ENCODE measurements at regions not wholly inside any gene's neighbourhood (a gene's known extent, or its start where the extent isn't known, plus 50 kb on each side); places are given as distances from the start of the nearest gene placed in this dataset.

DNA sequence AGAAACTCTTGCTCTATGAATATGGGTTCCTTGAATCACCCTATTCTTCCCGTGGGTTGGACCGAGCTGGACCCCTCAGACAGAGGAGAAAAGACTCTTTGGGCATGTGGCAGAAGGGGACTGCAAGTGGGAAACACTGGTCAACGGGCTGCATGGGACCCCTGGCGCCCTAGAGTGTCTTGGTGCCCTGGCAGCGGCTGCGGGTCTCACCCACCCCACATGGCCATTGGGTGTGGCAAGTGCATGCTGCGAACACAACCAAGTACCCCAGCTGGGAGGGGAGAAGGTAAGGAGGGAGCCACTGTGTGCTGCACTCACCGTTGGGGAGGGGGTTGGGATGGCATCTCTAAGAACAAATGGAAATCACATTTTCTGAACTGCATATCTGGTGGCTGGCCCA lies 438.8 kb upstream of the EYS start:
- DNase-seq (ENCODE audit: low spot score) = no peak
- Histone ChIP-seq H4K91ac (ENCODE audit: low read depth, low read length, poor library complexity) (no peak overlapping the region), H4K8ac (ENCODE audit: low read depth, low read length) (no peak overlapping the region), H2BK12ac (ENCODE audit: low read length) (no peak overlapping the region), H2BK120ac (ENCODE audit: low read depth, low read length) (no peak overlapping the region), H3K14ac (ENCODE audit: low read length) (no peak overlapping the region), H3K27me3 (ENCODE audit: control insufficient read depth in 3 of 3, insufficient read depth in 3 of 3, low read depth in 1 of 3, low read length in 3 of 3) (no peaks in the 10 kb centered on the region), H3K18ac (ENCODE audit: low read length) (no peak overlapping the region), H3K4ac (ENCODE audit: low read length) (no peak overlapping the region), H2AFZ (ENCODE audit: low read length) (no peak overlapping the region), H3K4me1 (ENCODE audit: control insufficient read depth in 2 of 2, insufficient read depth in 1 of 2, low read depth in 1 of 2, low read length in 2 of 2) (no peaks in the 10 kb centered on the region), H2BK5ac (ENCODE audit: low read length) (no peak overlapping the region), H2BK15ac (ENCODE audit: low read length) (no peak overlapping the region), H3K79me1 (ENCODE audit: low read depth, low read length) (no peaks in the 10 kb centered on the region), H3K23ac (ENCODE audit: low read depth, low read length, poor library complexity) (no peak overlapping the region), H3K36me3 (replicated peaks in 1 of 2; ENCODE audit: control insufficient read depth in 2 of 2, insufficient read depth in 2 of 2, low read length in 2 of 2) (no peaks in the 10 kb centered on the region), H3K4me2 (ENCODE audit: insufficient read depth, low read length, poor library complexity, severe bottlenecking) (no peak overlapping the region), H3K9me3 (replicated peaks in 1 of 2; ENCODE audit: control insufficient read depth in 2 of 2, insufficient read depth in 1 of 2, low read depth in 1 of 2, low read length in 2 of 2) (peaks cover 0 to 4% of the 10 kb centered on the region in 2 donors), H3K9ac (ENCODE audit: low read depth, low read length, poor library complexity) (no peak overlapping the region), H3K4me3 (ENCODE audit: low read length in 2 of 2) (peak overlapping the region in 1 of 2 donors; percentile 63), H3K27ac (replicated peaks; ENCODE audit: low read length) (no peak overlapping the region), H2AK5ac (ENCODE audit: low read depth, low read length) (no peak overlapping the region)
- WGBS, 2 donors (ENCODE audit: extremely low coverage in 2 of 2, insufficient read length in 2 of 2, insufficient replicate concordance in 1 of 2) = no CpG with 5 or more reads among the region's 8 CpGs

GRCh38 chr6:66134021-66134420 lies 427.0 kb upstream of the EYS start:
- Histone ChIP-seq H3K36me3 (replicated peaks in 1 of 2; ENCODE audit: control insufficient read depth in 2 of 2, insufficient read depth in 2 of 2, low read length in 2 of 2) (no peaks in the 10 kb centered on the region), H2BK120ac (ENCODE audit: low read depth, low read length) (no peak overlapping the region), H3K4ac (ENCODE audit: low read length) (no peak overlapping the region), H2AK5ac (ENCODE audit: low read depth, low read length) (no peak overlapping the region), H3K23ac (ENCODE audit: low read depth, low read length, poor library complexity) (no peak overlapping the region), H3K4me3 (ENCODE audit: low read length in 2 of 2) (no peak overlapping the region), H3K14ac (ENCODE audit: low read length) (no peak overlapping the region), H3K9ac (ENCODE audit: low read depth, low read length, poor library complexity) (no peak overlapping the region), H3K9me3 (replicated peaks in 1 of 2; ENCODE audit: control insufficient read depth in 2 of 2, insufficient read depth in 1 of 2, low read depth in 1 of 2, low read length in 2 of 2) (peaks cover 0 to 9% of the 10 kb centered on the region in 2 donors), H3K79me1 (ENCODE audit: low read depth, low read length) (no peaks in the 10 kb centered on the region), H3K27me3 (ENCODE audit: control insufficient read depth in 3 of 3, insufficient read depth in 3 of 3, low read depth in 1 of 3, low read length in 3 of 3) (no peaks in the 10 kb centered on the region), H2BK12ac (ENCODE audit: low read length) (no peak overlapping the region), H2BK5ac (ENCODE audit: low read length) (no peak overlapping the region), H4K8ac (ENCODE audit: low read depth, low read length) (no peak overlapping the region), H2BK15ac (ENCODE audit: low read length) (no peak overlapping the region), H3K4me1 (ENCODE audit: control insufficient read depth in 2 of 2, insufficient read depth in 1 of 2, low read depth in 1 of 2, low read length in 2 of 2) (peaks cover 0 to 5% of the 10 kb centered on the region in 2 donors), H3K4me2 (ENCODE audit: insufficient read depth, low read length, poor library complexity, severe bottlenecking) (no peak overlapping the region), H3K27ac (replicated peaks; ENCODE audit: low read length) (no peak overlapping the region), H4K91ac (ENCODE audit: low read depth, low read length, poor library complexity) (no peak overlapping the region), H2AFZ (ENCODE audit: low read length) (no peak overlapping the region), H3K18ac (ENCODE audit: low read length) (no peak overlapping the region)
- no peak for DNase-seq (ENCODE audit: low spot score)
- no CpG with 5 or more reads among the region's 2 CpGs for WGBS, 2 donors (ENCODE audit: extremely low coverage in 2 of 2, insufficient read length in 2 of 2, insufficient replicate concordance in 1 of 2)

GRCh38 chr6:66128656-66129055 lies 421.6 kb upstream of the EYS start:
- Histone ChIP-seq H2AFZ (ENCODE audit: low read length) (no peak overlapping the region), H3K4ac (ENCODE audit: low read length) (no peak overlapping the region), H3K27me3 (ENCODE audit: control insufficient read depth in 3 of 3, insufficient read depth in 3 of 3, low read depth in 1 of 3, low read length in 3 of 3) (no peaks in the 10 kb centered on the region), H4K91ac (ENCODE audit: low read depth, low read length, poor library complexity) (no peak overlapping the region), H3K27ac (replicated peaks; ENCODE audit: low read length) (no peak overlapping the region), H3K18ac (ENCODE audit: low read length) (no peak overlapping the region), H3K14ac (ENCODE audit: low read length) (no peak overlapping the region), H2BK15ac (ENCODE audit: low read length) (no peak overlapping the region), H3K79me1 (ENCODE audit: low read depth, low read length) (no peaks in the 10 kb centered on the region), H3K9ac (ENCODE audit: low read depth, low read length, poor library complexity) (no peak overlapping the region), H3K23ac (ENCODE audit: low read depth, low read length, poor library complexity) (no peak overlapping the region), H4K8ac (ENCODE audit: low read depth, low read length) (no peak overlapping the region), H2BK120ac (ENCODE audit: low read depth, low read length) (no peak overlapping the region), H2AK5ac (ENCODE audit: low read depth, low read length) (no peak overlapping the region), H3K36me3 (replicated peaks in 1 of 2; ENCODE audit: control insufficient read depth in 2 of 2, insufficient read depth in 2 of 2, low read length in 2 of 2) (no peaks in the 10 kb centered on the region), H3K9me3 (replicated peaks in 1 of 2; ENCODE audit: control insufficient read depth in 2 of 2, insufficient read depth in 1 of 2, low read depth in 1 of 2, low read length in 2 of 2) (no peaks in the 10 kb centered on the region), H2BK12ac (ENCODE audit: low read length) (no peak overlapping the region), H3K4me2 (ENCODE audit: insufficient read depth, low read length, poor library complexity, severe bottlenecking) (no peak overlapping the region), H2BK5ac (ENCODE audit: low read length) (no peak overlapping the region), H3K4me1 (ENCODE audit: control insufficient read depth in 2 of 2, insufficient read depth in 1 of 2, low read depth in 1 of 2, low read length in 2 of 2) (no peaks in the 10 kb centered on the region), H3K4me3 (ENCODE audit: low read length in 2 of 2) (no peak overlapping the region)
- no CpG with 5 or more reads among the region's 1 CpG for WGBS, 2 donors (ENCODE audit: extremely low coverage in 2 of 2, insufficient read length in 2 of 2, insufficient replicate concordance in 1 of 2)
- no peak for DNase-seq (ENCODE audit: low spot score)

DNA sequence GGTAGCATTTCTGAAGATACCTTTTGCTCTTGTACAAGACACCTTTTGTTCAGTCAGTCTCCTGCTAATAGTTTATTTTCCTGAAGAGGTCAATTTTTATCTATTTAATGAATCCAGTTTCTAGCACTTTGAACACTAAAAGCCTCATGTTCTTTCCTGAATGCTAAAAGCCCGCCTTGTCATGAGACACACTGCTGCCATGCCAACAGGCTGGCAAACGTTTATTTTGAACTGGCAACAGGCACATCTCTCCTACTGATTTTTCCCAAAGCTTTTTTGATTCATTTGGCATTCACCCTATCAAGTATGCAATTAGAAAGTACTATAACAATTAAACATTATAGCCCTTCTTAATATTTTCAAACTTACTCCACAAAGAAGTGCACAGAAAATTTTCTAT lies 421.2 kb upstream of the EYS start:
- Histone ChIP-seq H3K14ac (ENCODE audit: low read length) (no peak overlapping the region), H3K23ac (ENCODE audit: low read depth, low read length, poor library complexity) (no peak overlapping the region), H2BK15ac (ENCODE audit: low read length) (no peak overlapping the region), H3K4me3 (ENCODE audit: low read length in 2 of 2) (no peak overlapping the region), H3K79me1 (ENCODE audit: low read depth, low read length) (no peaks in the 10 kb centered on the region), H2AK5ac (ENCODE audit: low read depth, low read length) (no peak overlapping the region), H3K18ac (ENCODE audit: low read length) (no peak overlapping the region), H4K8ac (ENCODE audit: low read depth, low read length) (no peak overlapping the region), H2AFZ (ENCODE audit: low read length) (no peak overlapping the region), H2BK12ac (ENCODE audit: low read length) (no peak overlapping the region), H3K4me2 (ENCODE audit: insufficient read depth, low read length, poor library complexity, severe bottlenecking) (no peak overlapping the region), H3K9me3 (replicated peaks in 1 of 2; ENCODE audit: control insufficient read depth in 2 of 2, insufficient read depth in 1 of 2, low read depth in 1 of 2, low read length in 2 of 2) (no peaks in the 10 kb centered on the region), H2BK120ac (ENCODE audit: low read depth, low read length) (no peak overlapping the region), H3K27me3 (ENCODE audit: control insufficient read depth in 3 of 3, insufficient read depth in 3 of 3, low read depth in 1 of 3, low read length in 3 of 3) (no peaks in the 10 kb centered on the region), H3K4me1 (ENCODE audit: control insufficient read depth in 2 of 2, insufficient read depth in 1 of 2, low read depth in 1 of 2, low read length in 2 of 2) (no peaks in the 10 kb centered on the region), H3K27ac (replicated peaks; ENCODE audit: low read length) (no peak overlapping the region), H3K9ac (ENCODE audit: low read depth, low read length, poor library complexity) (no peak overlapping the region), H3K4ac (ENCODE audit: low read length) (no peak overlapping the region), H2BK5ac (ENCODE audit: low read length) (no peak overlapping the region), H4K91ac (ENCODE audit: low read depth, low read length, poor library complexity) (no peak overlapping the region), H3K36me3 (replicated peaks in 1 of 2; ENCODE audit: control insufficient read depth in 2 of 2, insufficient read depth in 2 of 2, low read length in 2 of 2) (no peaks in the 10 kb centered on the region)
- WGBS, 2 donors (ENCODE audit: extremely low coverage in 2 of 2, insufficient read length in 2 of 2, insufficient replicate concordance in 1 of 2) = no CpG with 5 or more reads among the region's 2 CpGs
- DNase-seq (ENCODE audit: low spot score) = no peak

Data from neuronal stem cell (in vitro differentiated cells).